Astrocyte (in vitro differentiated cells and primary cell): ENCODE measurements at regions not wholly inside any gene's neighbourhood (a gene's known extent, or its start where the extent isn't known, plus 50 kb on each side); places are given as distances from the start of the nearest gene placed in this dataset.

ENCODE experiments used
- DNase-seq: peaks from one replicate; pipeline ENCODE4 v3.0.0-alpha.2; 2010; ENCODE audit warnings: low read depth
- FAIRE-seq: peaks from 2 replicates; lab custom pipeline; 2011; peaks lifted over from hg19 to GRCh38; lab: Jason Lieb, UNC
- H2AFZ ChIP-seq: 2 replicates; pipeline ENCODE4 v1.6.0; 2012; ENCODE audit warnings: low read depth, low read length, inconsistent platforms
- H3K27ac ChIP-seq: 2 replicates; pipeline ENCODE4 v1.5.1; 2011; ENCODE audit warnings: low read depth, low read length, inconsistent platforms
- H3K27me3 ChIP-seq: 2 replicates; pipeline ENCODE4 v1.6.0; 2011; ENCODE audit warnings: low read length, inconsistent platforms; ENCODE audit not compliant: insufficient read depth
- H3K36me3 ChIP-seq: 2 replicates; pipeline ENCODE4 v1.5.1; 2011; ENCODE audit warnings: low read length, inconsistent platforms; ENCODE audit not compliant: insufficient read depth
- H3K4me1 ChIP-seq: 2 replicates; pipeline ENCODE4 v1.5.1; 2011; ENCODE audit warnings: low read length, inconsistent platforms; ENCODE audit not compliant: insufficient read depth
- H3K4me2 ChIP-seq: 2 replicates; pipeline ENCODE4 v1.6.0; 2012; ENCODE audit warnings: low read length, inconsistent platforms
- H3K4me3 ChIP-seq: 2 replicates; pipeline ENCODE4 v1.5.1; 2011; ENCODE audit warnings: low read depth, mild to moderate bottlenecking, low read length, inconsistent platforms; ENCODE audit not compliant: insufficient read depth
- H3K79me2 ChIP-seq: 2 replicates; pipeline ENCODE4 v1.6.0; 2012; ENCODE audit warnings: mild to moderate bottlenecking, low read length, inconsistent platforms; ENCODE audit not compliant: insufficient read depth
- H3K9ac ChIP-seq: 2 replicates; pipeline ENCODE4 v1.6.0; 2012; ENCODE audit warnings: mild to moderate bottlenecking, low read length, inconsistent platforms
- H3K9me3 ChIP-seq: 2 replicates; pipeline ENCODE4 v1.5.1; 2012; ENCODE audit warnings: low read depth, mild to moderate bottlenecking, low read length, inconsistent platforms; ENCODE audit not compliant: insufficient read depth
- H4K20me1 ChIP-seq: 2 replicates; pipeline ENCODE4 v1.6.0; 2012; ENCODE audit warnings: low read length, inconsistent platforms; ENCODE audit not compliant: insufficient read depth
- H3K27ac Mint-ChIP-seq: one replicate; pipeline ENCODE4 v1.8.0; 2021; ENCODE audit warnings: mild to moderate bottlenecking, mixed read lengths; ENCODE audit not compliant: unreplicated experiment
- H3K27me3 Mint-ChIP-seq: one replicate; pipeline ENCODE4 v1.8.0; 2021; ENCODE audit warnings: low read depth, mixed read lengths; ENCODE audit not compliant: unreplicated experiment
- H3K36me3 Mint-ChIP-seq: one replicate; pipeline ENCODE4 v1.8.0; 2021; ENCODE audit warnings: low read depth, mixed read lengths; ENCODE audit not compliant: unreplicated experiment
- H3K4me1 Mint-ChIP-seq: one replicate; pipeline ENCODE4 v1.8.0; 2021; ENCODE audit warnings: low read depth, mixed read lengths; ENCODE audit not compliant: unreplicated experiment
- H3K4me3 Mint-ChIP-seq: one replicate; pipeline ENCODE4 v1.8.0; 2021; ENCODE audit warnings: mild to moderate bottlenecking, moderate library complexity, mixed read lengths; ENCODE audit not compliant: unreplicated experiment
- H3K9me3 Mint-ChIP-seq: one replicate; pipeline ENCODE4 v1.8.0; 2021; ENCODE audit warnings: mild to moderate bottlenecking, mixed read lengths; ENCODE audit not compliant: unreplicated experiment
- EZH2 ChIP-seq: IDR thresholded peaks from 2 replicates; pipeline ENCODE4 v1.6.1; 2012; ENCODE audit warnings: mild to moderate bottlenecking, low read length, inconsistent platforms; ENCODE audit not compliant: insufficient read depth
- TF ChIP-seq, protein P1 (sequence below): IDR thresholded peaks from 2 replicates; pipeline ENCODE4 v1.5.1; 2011; ENCODE audit warnings: low read depth, mild to moderate bottlenecking, inconsistent platforms, low read length, moderate library complexity; ENCODE audit not compliant: insufficient read depth

DNA sequence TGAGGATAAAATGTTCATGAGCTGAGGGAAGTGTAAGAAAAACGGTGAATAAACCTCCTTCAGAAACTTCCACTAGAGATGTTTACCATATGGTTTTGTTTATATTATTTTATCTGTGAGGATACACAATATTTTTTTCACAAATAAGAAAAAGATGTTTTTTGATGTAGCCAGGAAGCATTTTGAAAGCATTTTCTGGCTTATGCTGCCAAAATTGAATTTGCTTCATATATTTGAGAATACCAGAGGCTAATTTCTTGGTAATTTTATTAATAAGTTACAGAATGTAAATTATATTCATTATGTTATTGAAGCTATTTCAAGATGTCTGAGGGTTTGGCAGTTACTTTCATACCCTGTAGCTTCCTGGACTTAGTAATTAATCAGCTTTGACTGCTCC lies 686.6 kb downstream of the LUZP2 start:
- peaks cover 1% of the 10 kb centered on the region for H3K9me3 Mint-ChIP-seq
- no peaks in the 10 kb centered on the region for H3K36me3 ChIP-seq
- no peak for FAIRE-seq
- H3K4me1 ChIP-seq: no peaks in the 10 kb centered on the region
- no peaks in the 10 kb centered on the region for H3K4me1 Mint-ChIP-seq
- H3K4me3 ChIP-seq: no peak overlapping the region
- no peaks in the 10 kb centered on the region for H3K27me3 Mint-ChIP-seq
- no peak for TF ChIP-seq EZH2
- TF ChIP-seq, protein P1, sequence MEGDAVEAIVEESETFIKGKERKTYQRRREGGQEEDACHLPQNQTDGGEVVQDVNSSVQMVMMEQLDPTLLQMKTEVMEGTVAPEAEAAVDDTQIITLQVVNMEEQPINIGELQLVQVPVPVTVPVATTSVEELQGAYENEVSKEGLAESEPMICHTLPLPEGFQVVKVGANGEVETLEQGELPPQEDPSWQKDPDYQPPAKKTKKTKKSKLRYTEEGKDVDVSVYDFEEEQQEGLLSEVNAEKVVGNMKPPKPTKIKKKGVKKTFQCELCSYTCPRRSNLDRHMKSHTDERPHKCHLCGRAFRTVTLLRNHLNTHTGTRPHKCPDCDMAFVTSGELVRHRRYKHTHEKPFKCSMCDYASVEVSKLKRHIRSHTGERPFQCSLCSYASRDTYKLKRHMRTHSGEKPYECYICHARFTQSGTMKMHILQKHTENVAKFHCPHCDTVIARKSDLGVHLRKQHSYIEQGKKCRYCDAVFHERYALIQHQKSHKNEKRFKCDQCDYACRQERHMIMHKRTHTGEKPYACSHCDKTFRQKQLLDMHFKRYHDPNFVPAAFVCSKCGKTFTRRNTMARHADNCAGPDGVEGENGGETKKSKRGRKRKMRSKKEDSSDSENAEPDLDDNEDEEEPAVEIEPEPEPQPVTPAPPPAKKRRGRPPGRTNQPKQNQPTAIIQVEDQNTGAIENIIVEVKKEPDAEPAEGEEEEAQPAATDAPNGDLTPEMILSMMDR: no peak
- no peak overlapping the region for H3K27ac ChIP-seq
- no peaks in the 10 kb centered on the region for H3K79me2 ChIP-seq
- no peaks in the 10 kb centered on the region for H3K27me3 ChIP-seq
- H3K36me3 Mint-ChIP-seq: no peaks in the 10 kb centered on the region
- no peak overlapping the region for H2AFZ ChIP-seq
- no peaks in the 10 kb centered on the region for H4K20me1 ChIP-seq
- no peak for DNase-seq
- no peak overlapping the region for H3K4me3 Mint-ChIP-seq
- no peak overlapping the region for H3K4me2 ChIP-seq
- H3K9ac ChIP-seq: no peak overlapping the region
- H3K9me3 ChIP-seq: no peaks in the 10 kb centered on the region
- H3K27ac Mint-ChIP-seq: no peak overlapping the region

DNA sequence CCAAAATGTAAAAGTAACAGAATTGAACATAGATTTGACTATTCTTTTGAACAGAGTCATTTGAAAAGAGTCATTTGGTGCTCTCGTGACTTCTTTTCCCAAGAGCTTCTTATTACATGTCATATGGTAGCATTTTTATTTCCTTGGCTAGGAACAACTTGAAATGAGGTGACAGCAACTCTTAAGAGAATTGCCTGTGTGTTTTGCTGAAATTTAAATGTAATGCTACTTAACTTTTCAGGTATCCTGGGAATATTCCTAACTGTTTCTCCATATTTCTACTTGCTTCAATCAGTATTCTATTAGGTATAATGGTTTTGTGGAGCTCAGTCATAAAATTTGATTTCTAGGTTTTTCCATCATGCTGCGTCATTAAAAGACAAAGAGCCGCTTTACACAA lies 700.7 kb downstream of the LUZP2 start:
- Histone ChIP-seq H3K4me2 (no peak overlapping the region), H3K4me1 (no peaks in the 10 kb centered on the region), H4K20me1 (no peaks in the 10 kb centered on the region), H3K9me3 (no peaks in the 10 kb centered on the region), H3K36me3 (no peaks in the 10 kb centered on the region), H3K27ac (no peak overlapping the region), H3K9ac (no peak overlapping the region), H3K27me3 (no peaks in the 10 kb centered on the region), H3K4me3 (no peak overlapping the region), H2AFZ (no peak overlapping the region), H3K79me2 (no peaks in the 10 kb centered on the region)
- DNase-seq: no peak
- Mint-ChIP-seq H3K27me3 (no peaks in the 10 kb centered on the region), H3K4me3 (no peak overlapping the region), H3K36me3 (no peaks in the 10 kb centered on the region), H3K27ac (no peak overlapping the region), H3K9me3 (no peaks in the 10 kb centered on the region), H3K4me1 (no peaks in the 10 kb centered on the region)
- TF ChIP-seq, protein P1: no peak
- TF ChIP-seq EZH2: no peak
- no peak for FAIRE-seq

DNA sequence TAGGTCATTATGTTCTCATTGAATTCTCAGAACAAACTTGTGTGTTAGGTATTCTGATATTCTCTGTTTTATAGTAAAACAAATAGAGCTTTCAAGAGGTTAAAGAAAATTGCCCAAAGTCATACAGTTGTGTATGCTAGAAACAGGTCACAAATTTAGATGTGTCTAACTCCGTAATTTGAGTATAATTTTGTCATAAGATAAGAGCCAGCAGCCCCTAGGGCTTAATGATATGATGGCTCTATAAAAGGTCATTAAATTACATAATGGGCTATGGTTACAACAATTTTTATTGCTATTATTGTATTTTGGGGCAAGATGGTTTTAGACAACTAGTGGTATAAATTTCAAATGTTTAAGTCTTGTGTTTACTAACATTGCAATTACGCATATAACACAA lies 701.9 kb downstream of the LUZP2 start:
- Histone ChIP-seq H3K9ac (no peak overlapping the region), H3K4me3 (no peak overlapping the region), H3K9me3 (no peaks in the 10 kb centered on the region), H3K36me3 (no peaks in the 10 kb centered on the region), H4K20me1 (no peaks in the 10 kb centered on the region), H3K27me3 (no peaks in the 10 kb centered on the region), H3K27ac (no peak overlapping the region), H3K4me1 (no peaks in the 10 kb centered on the region), H2AFZ (no peak overlapping the region), H3K79me2 (no peaks in the 10 kb centered on the region), H3K4me2 (no peak overlapping the region)
- DNase-seq: no peak
- no peaks in the 10 kb centered on the region for H3K36me3 Mint-ChIP-seq
- H3K9me3 Mint-ChIP-seq: no peaks in the 10 kb centered on the region
- no peaks in the 10 kb centered on the region for H3K4me1 Mint-ChIP-seq
- no peak overlapping the region for H3K4me3 Mint-ChIP-seq
- no peak overlapping the region for H3K27ac Mint-ChIP-seq
- TF ChIP-seq EZH2: no peak
- TF ChIP-seq, protein P1: no peak
- H3K27me3 Mint-ChIP-seq: no peaks in the 10 kb centered on the region
- FAIRE-seq: no peak
